Tongue (tissue), 1 donor: ENCODE measurements at regions not wholly inside any gene's neighbourhood (a gene's known extent, or its start where the extent isn't known, plus 50 kb on each side); places are given as distances from the start of the nearest gene placed in this dataset.

ENCODE experiments used
- DNase-seq: peaks from one replicate; pipeline ENCODE4 v3.0.0-alpha.2; 2015

DNA sequence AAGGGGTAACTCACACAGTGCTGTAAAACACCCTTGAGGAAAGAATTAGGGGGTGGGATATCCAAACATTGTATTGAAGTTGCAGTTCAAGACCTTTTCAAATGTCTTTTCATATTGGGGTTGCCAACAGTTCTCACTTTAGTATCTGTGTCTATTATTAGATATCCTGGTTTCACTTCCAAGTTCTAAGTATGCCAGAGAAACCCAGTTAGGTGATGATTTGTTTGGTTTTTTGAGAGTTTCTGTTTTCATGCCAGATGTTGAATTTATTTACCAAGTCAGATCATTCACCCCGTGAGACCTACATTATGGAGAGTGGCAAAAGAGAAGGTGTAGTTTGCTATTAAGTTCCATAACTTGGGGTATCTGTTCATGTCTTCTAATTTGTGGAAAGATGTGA lies 64.5 kb downstream of the C9orf152 start:
- no peak for DNase-seq

DNA sequence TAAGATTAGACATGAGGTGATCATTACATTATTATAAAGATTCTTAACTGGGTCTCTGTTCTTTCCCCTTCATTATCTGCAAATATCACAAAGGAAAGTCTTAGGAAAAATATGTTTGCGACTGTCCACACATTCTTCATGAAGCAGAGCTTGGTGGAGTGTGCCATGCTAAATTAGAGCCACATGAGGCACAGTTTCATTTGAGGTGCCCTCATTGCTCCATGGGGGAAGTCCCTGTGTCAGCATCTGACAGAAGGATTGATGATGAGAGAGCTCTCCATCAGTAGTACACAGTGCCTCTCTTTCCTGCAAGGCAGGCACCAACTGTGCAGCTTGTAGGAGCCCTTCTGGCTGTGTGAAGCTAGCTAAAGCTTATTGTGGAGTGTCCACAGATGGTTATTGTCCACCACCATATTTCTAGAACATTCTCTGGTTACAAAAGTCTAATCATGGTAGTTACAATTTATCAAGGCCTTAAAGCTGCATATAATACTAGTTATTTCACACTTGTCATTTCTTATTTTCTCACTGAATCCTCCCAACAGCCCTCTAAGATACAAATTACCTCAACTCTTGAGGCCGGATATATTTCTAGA lies 63.9 kb downstream of the C9orf152 start:
- no peak for DNase-seq

DNA sequence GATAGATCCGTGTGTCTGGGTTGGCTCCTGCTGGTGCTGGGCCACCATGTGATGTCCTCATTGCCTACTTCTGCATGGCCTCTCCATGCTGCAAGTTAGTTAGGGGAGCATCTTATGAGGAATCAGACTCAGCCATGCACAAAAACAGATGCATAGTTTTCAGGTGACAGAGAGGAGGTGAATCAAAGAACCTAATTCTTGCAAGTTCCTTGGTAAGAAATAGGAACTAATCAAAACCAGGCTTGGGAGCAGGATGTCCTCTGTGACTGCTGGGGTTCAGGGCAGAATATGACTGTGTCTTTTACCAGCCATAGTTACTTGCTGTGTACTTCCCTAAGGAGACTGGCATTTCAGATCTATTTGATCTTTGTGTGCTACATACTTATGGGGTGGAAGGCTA lies 61.6 kb downstream of the C9orf152 start:
- no peak for DNase-seq

DNA sequence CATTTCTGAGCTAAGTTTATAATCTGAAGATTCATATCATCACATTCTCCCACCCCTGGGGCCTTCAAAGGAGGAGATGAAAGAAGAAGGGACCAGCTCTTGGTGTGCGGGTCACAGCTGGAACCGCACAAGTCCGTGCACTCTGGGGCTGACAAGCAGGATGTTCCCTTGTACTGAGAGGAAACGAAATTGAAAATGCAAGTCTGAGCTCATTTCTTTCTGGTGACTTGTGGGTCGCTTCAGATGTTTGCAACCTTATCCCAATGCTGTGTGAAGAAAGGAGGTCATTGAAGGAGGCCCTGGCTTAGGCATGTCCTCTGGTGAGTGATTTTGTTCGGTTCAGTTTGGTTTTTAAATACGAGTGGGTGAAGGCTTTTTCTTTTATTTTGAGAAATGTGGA lies 59.6 kb downstream of the C9orf152 start:
- no peak for DNase-seq

DNA sequence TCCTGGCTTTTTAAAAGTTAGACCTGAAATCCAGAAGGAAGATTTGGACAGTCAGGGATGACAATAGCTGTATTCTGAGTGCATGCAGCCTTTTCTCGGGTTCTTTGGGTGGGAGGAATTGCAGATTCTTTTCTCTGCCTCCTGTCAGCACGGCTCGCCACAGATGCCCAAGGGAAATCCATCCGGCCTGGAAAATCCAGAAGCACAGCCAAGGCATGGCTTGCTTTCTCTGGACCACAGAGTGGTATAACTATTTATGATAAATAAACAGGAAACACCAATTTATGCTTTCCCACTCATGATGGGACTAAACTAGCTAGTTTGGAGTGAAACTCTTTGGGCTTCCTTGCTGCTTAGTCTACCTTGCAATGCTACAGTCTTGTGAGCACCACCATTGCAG lies 59.1 kb downstream of the C9orf152 start:
- DNase-seq = no peak
